Ishikawa (cell line): ENCODE measurements at regions not wholly inside any gene's neighbourhood (a gene's known extent, or its start where the extent isn't known, plus 50 kb on each side); places are given as distances from the start of the nearest gene placed in this dataset.

Experiments
- EGR1 ChIP-seq: IDR thresholded peaks from 2 replicates; pipeline ENCODE4 v1.6.1; 2012
- EP300 ChIP-seq: IDR thresholded peaks from 2 replicates; pipeline ENCODE4 v1.6.1; 2012; ENCODE audit warnings: borderline replicate concordance
- RAD21 ChIP-seq: IDR thresholded peaks from 2 replicates; pipeline ENCODE4 v1.6.1; 2012; ENCODE audit warnings: low read depth
- REST ChIP-seq: IDR thresholded peaks from 2 replicates; pipeline ENCODE4 v1.6.1; 2012; ENCODE audit warnings: low read depth, mild to moderate bottlenecking
- TAF1 ChIP-seq: IDR thresholded peaks from 2 replicates; pipeline ENCODE4 v1.6.1; 2012; ENCODE audit warnings: low read depth, mild to moderate bottlenecking
- TEAD4 ChIP-seq: IDR thresholded peaks from 2 replicates; pipeline ENCODE4 v1.6.1; 2012
- USF1 ChIP-seq: IDR thresholded peaks from 2 replicates; pipeline ENCODE4 v1.6.1; 2012

- TF ChIP-seq TAF1 = no peak
- no peak for TF ChIP-seq REST
- no peak for TF ChIP-seq RAD21
- TF ChIP-seq EGR1 = no peak
- no peak for TF ChIP-seq EP300
- TF ChIP-seq USF1 = no peak
- TF ChIP-seq TEAD4 = no peak
Measured at GRCh38 chr9:108001237-108001636, 511.7 kb upstream of the KLF4 start.
